SK-N-MC (cell line): ENCODE measurements at regions not wholly inside any gene's neighbourhood (a gene's known extent, or its start where the extent isn't known, plus 50 kb on each side); places are given as distances from the start of the nearest gene placed in this dataset.

Experiments
- DNase-seq: peaks from one replicate; pipeline ENCODE4 v3.0.0-alpha.2; 2011; ENCODE audit warnings: low read depth, low spot score
- H3K27ac ChIP-seq: fragments of 200-600 bp; sonication (generic); 2 replicates; pipeline ENCODE4 v1.5.1; 2016; ENCODE audit warnings: mixed run types
- H3K36me3 ChIP-seq: fragments of 200-600 bp; sonication (generic); 2 replicates; pipeline ENCODE4 v1.6.1; 2017; ENCODE audit warnings: antibody characterized with exemption, low read length, mixed read lengths; ENCODE audit not compliant: insufficient read depth
- H3K4me3 ChIP-seq: fragments of 200-600 bp; sonication (generic); 2 replicates; pipeline ENCODE4 v1.5.1; 2016
- H3K9ac ChIP-seq: fragments of 200-600 bp; sonication (generic); 2 replicates; pipeline ENCODE4 v1.8.0; 2017; ENCODE audit warnings: mixed run types, mixed read lengths; ENCODE audit not compliant: insufficient read length
- H3K9me3 ChIP-seq: fragments of 200-600 bp; sonication (generic); 2 replicates; pipeline ENCODE4 v1.6.1; 2017; ENCODE audit warnings: low read depth, mild to moderate bottlenecking, antibody characterized with exemption, low read length, moderate library complexity, mixed read lengths
- EZH2 ChIP-seq: fragments of 200-600 bp; sonication (generic); IDR thresholded peaks from one replicate; pipeline ENCODE4 v1.6.1; 2017; ENCODE audit warnings: antibody characterized with exemption
- FOXP2 ChIP-seq: optimal IDR thresholded peaks from 2 replicates; pipeline ENCODE3; 2011; ENCODE audit warnings: mild to moderate bottlenecking, moderate library complexity; ENCODE audit not compliant: insufficient read depth; ENCODE audit errors: extremely low read length, control extremely low read depth
- POLR2AphosphoS5 ChIP-seq: IDR thresholded peaks from 2 replicates; pipeline ENCODE4 v1.6.1; 2012; ENCODE audit warnings: mild to moderate bottlenecking, low read depth, low read length, borderline replicate concordance

DNA sequence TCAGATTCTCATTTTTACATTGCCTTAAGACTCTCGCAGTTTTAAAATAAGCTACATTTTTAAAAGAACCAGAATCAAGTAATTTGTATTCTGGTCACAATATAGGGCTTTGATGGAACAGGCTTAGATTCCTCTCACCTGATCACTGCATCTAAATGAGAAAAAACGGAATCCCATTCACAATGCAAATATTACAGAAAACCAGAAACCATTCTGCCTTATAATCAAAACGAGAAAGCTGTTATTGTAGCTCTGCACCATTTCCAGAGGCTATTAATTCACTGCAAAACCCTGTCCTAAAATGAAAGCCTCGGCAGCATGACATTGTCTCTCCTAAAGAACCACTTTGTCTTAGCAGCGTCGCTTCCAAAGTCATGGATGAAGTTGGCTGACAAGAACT, 116.1 kb upstream of the ZNF366 start:
- H3K9ac ChIP-seq = no peak overlapping the region
- DNase-seq = no peak
- no peak for TF ChIP-seq FOXP2
- no peak for TF ChIP-seq EZH2
- no peak for TF ChIP-seq POLR2AphosphoS5
- H3K36me3 ChIP-seq = no peaks in the 10 kb centered on the region
- no peak overlapping the region for H3K4me3 ChIP-seq
- H3K27ac ChIP-seq = no peak overlapping the region
- H3K9me3 ChIP-seq = no peaks in the 10 kb centered on the region

DNA sequence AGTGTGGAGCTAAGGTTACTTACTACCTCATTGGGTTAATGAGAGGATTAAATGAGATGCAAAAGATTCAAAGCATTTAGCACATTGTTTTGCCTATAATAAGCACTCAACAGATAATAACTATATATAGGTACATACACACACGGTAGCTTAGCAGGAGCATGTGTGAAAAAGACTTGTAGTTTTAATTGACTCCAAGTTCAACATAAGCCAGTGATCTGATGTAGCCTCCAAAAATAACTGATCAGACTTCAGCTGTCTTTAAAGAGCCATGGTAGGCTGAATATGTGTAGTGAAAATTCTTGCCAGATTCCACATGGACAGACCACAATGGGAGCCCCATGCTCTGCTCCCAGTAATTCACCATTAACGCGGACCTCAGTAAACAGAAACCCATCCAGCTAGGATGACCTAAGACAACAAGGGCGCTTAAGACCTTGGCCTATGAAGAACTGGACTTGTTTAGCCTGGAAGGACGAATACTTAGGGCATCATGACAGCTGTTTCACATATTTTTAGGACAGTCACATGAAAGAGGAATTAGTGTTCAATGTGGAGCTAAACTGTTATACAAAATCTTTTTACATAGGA, 115.1 kb upstream of the ZNF366 start:
- DNase-seq = no peak
- TF ChIP-seq POLR2AphosphoS5 = no peak
- TF ChIP-seq FOXP2 = no peak
- no peak for TF ChIP-seq EZH2
- Histone ChIP-seq H3K9ac (no peak overlapping the region), H3K9me3 (no peaks in the 10 kb centered on the region), H3K4me3 (no peak overlapping the region), H3K27ac (no peak overlapping the region), H3K36me3 (no peaks in the 10 kb centered on the region)

- H3K27ac ChIP-seq = no peak overlapping the region
Measured at GRCh38 chr5:72621576-72621975, 114.4 kb upstream of the ZNF366 start.

GRCh38 chr5:72619677-72620076, 112.5 kb upstream of the ZNF366 start:
- DNase-seq = no peak
- no peak overlapping the region for H3K9ac ChIP-seq
- no peak overlapping the region for H3K27ac ChIP-seq
- no peaks in the 10 kb centered on the region for H3K36me3 ChIP-seq
- no peaks in the 10 kb centered on the region for H3K9me3 ChIP-seq
- TF ChIP-seq EZH2 (no peak), FOXP2 (no peak), POLR2AphosphoS5 (no peak)
- no peak overlapping the region for H3K4me3 ChIP-seq

More at GRCh38 chr5:72621576-72621975, 114.4 kb upstream of the ZNF366 start:
- Histone ChIP-seq H3K9ac (no peak overlapping the region), H3K9me3 (no peaks in the 10 kb centered on the region), H3K36me3 (no peaks in the 10 kb centered on the region), H3K4me3 (no peak overlapping the region)
- no peak for DNase-seq
- TF ChIP-seq FOXP2 = no peak
- no peak for TF ChIP-seq POLR2AphosphoS5
- TF ChIP-seq EZH2 = no peak

GRCh38 chr5:72619251-72619650, 112.0 kb upstream of the ZNF366 start:
- DNase-seq = no peak
- H3K9ac ChIP-seq = no peak overlapping the region
- H3K27ac ChIP-seq = no peak overlapping the region
- H3K36me3 ChIP-seq = no peaks in the 10 kb centered on the region
- H3K9me3 ChIP-seq = no peaks in the 10 kb centered on the region
- TF ChIP-seq POLR2AphosphoS5 = no peak
- TF ChIP-seq FOXP2 = no peak
- no peak for TF ChIP-seq EZH2
- no peak overlapping the region for H3K4me3 ChIP-seq

DNA sequence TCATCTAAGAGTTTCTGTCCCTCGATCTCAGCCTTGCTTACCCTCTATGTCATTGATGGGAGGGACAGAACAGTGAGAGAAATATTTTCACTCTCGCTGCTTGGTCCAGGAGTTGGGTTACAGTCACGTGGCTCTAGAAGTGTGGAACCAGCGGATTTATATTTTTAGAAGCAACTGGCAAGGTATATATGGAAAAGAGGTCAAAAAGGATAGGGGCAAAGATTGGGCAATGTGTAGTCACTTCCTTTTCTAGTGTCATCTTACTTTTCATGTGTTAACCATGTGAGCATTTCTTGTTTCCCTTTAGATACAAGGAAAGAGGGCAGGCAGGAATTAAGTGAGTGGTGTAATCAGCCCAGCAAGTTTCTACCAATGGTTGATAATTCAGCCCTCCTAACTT, 111.5 kb upstream of the ZNF366 start:
- no peaks in the 10 kb centered on the region for H3K36me3 ChIP-seq
- H3K9ac ChIP-seq = no peak overlapping the region
- TF ChIP-seq POLR2AphosphoS5 = no peak
- TF ChIP-seq EZH2 = no peak
- TF ChIP-seq FOXP2 = no peak
- H3K27ac ChIP-seq = no peak overlapping the region
- H3K9me3 ChIP-seq = no peaks in the 10 kb centered on the region
- H3K4me3 ChIP-seq = no peak overlapping the region
- DNase-seq = no peak

DNA sequence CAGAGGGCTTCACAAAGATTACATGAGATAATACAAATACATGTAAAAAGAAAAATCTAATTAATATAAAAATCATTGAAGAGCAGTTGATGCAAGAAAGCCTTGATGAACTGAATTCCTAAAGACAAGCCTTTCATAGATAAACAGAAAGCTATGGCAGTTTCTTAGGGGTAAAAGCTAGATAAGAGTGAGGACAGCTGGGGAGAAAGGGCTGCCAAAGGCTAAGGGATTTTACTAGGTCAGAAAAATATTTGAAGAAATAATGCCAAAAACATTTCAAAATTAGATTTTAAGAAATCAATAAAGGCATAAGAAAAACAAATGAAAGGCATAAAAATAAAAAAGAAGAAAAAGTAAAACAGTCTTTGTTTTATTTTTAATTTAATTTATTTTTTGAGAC, 107.9 kb upstream of the ZNF366 start:
- H3K4me3 ChIP-seq = no peak overlapping the region
- no peak overlapping the region for H3K27ac ChIP-seq
- H3K9me3 ChIP-seq = no peaks in the 10 kb centered on the region
- no peak for DNase-seq
- TF ChIP-seq POLR2AphosphoS5 (no peak), FOXP2 (no peak), EZH2 (no peak)
- no peaks in the 10 kb centered on the region for H3K36me3 ChIP-seq
- no peak overlapping the region for H3K9ac ChIP-seq

DNA sequence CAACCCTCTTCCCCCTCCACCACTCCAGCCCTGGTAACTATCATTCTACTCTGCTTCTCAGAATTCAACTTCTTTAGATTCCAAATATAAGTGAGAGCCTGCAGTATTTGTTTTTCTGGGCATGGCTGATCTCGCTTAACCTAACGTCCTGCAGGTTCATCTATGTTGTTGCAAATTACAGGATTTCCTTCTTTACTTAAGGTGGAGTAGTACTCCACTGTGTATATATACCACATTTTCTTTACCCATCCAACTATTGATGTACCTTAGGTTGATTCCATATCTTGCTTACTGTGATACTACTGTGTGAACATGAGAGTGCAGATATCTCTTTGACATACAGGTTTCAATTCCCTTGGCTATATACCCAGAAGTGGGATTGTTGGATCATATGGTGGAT, 106.3 kb upstream of the ZNF366 start:
- Histone ChIP-seq H3K27ac (no peak overlapping the region), H3K9me3 (no peaks in the 10 kb centered on the region), H3K36me3 (no peaks in the 10 kb centered on the region), H3K9ac (no peak overlapping the region), H3K4me3 (no peak overlapping the region)
- no peak for DNase-seq
- TF ChIP-seq EZH2 = no peak
- no peak for TF ChIP-seq POLR2AphosphoS5
- TF ChIP-seq FOXP2 = no peak

GRCh38 chr5:72612810-72613209, 105.6 kb upstream of the ZNF366 start:
- H3K36me3 ChIP-seq = no peaks in the 10 kb centered on the region
- no peak overlapping the region for H3K4me3 ChIP-seq
- no peak for DNase-seq
- no peak overlapping the region for H3K27ac ChIP-seq
- no peak for TF ChIP-seq EZH2
- TF ChIP-seq POLR2AphosphoS5 = no peak
- no peak for TF ChIP-seq FOXP2
- no peaks in the 10 kb centered on the region for H3K9me3 ChIP-seq
- no peak overlapping the region for H3K9ac ChIP-seq
